Activated naive CD8-positive, alpha-beta T cell treated with anti-CD3 and anti-CD28 coated beads, Interleukin-2, amount 50 U/mL, for 24 hours (primary cell): ENCODE measurements at regions not wholly inside any gene's neighbourhood (a gene's known extent, or its start where the extent isn't known, plus 50 kb on each side); places are given as distances from the start of the nearest gene placed in this dataset.

ENCODE experiments used
- ATAC-seq: fragments of 150-1000 bp; cut with Tn5 transposase; one replicate; pipeline ENCODE4 v1.10.0; 2021
- DNase-seq: peaks from one replicate; pipeline ENCODE4 v3.0.0; 2021
- H3K27ac Mint-ChIP-seq: one replicate; pipeline ENCODE4 v1.8.0; 2021; ENCODE audit warnings: mild to moderate bottlenecking, mixed read lengths
- H3K27me3 Mint-ChIP-seq: one replicate; pipeline ENCODE4 v1.8.0; 2021; ENCODE audit warnings: mixed read lengths
- H3K36me3 Mint-ChIP-seq: one replicate; pipeline ENCODE4 v1.8.0; 2021; ENCODE audit warnings: low read depth, mixed read lengths
- H3K4me1 Mint-ChIP-seq: one replicate; pipeline ENCODE4 v1.8.0; 2021; ENCODE audit warnings: mixed read lengths
- H3K4me3 Mint-ChIP-seq: one replicate; pipeline ENCODE4 v1.8.0; 2021; ENCODE audit warnings: mild to moderate bottlenecking, moderate library complexity, mixed read lengths
- H3K9me3 Mint-ChIP-seq: one replicate; pipeline ENCODE4 v1.8.0; 2021; ENCODE audit warnings: mixed read lengths

DNA sequence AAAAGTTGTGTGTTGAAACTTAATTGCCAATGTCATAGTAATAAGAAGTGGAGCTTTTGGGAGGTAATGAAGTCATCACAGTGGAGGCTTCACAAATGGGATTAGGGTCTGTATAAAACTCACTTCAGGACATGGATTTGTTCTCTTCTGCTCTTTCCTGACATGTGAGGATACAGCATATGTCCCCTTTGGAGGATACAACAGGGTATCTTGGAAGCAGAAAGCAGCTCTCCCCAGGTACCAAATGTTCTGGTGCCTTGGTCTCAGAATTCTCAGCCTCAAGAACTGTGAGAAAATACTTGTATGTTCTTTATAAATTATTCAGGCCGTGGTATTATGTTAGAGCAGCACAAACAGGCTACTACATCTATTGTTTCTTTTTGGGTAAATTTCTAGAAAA, 210.9 kb downstream of the DIPK2A start:
- H3K27me3 Mint-ChIP-seq, result no peaks in the 10 kb centered on the region
- H3K4me3 Mint-ChIP-seq, result no peak overlapping the region
- ATAC-seq, result no peak
- peaks cover 13% of the 10 kb centered on the region for H3K9me3 Mint-ChIP-seq
- DNase-seq, result no peak
- no peaks in the 10 kb centered on the region for H3K4me1 Mint-ChIP-seq
- H3K36me3 Mint-ChIP-seq, result no peaks in the 10 kb centered on the region
- H3K27ac Mint-ChIP-seq, result no peak overlapping the region

DNA sequence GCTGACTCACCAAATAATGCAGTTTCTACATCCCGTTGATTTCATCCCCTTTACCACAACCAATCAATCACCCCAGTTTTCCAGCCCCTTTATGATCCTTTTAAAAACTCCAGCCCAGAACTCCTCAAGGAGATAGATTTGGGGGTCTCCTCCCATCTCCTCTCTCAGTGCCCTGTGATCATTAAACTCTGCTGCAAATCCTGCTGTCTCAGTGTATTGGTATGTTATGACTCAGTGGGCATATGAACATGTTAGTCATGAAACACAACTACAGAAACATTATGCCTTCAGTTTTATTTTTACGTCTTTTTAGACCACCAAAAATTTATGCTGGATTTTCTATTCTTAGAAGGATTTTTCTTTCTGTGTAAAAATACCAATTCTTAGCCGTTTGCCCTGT, 213.7 kb downstream of the DIPK2A start:
- no peak for DNase-seq
- no peak overlapping the region for H3K4me3 Mint-ChIP-seq
- H3K4me1 Mint-ChIP-seq, result peaks cover 7% of the 10 kb centered on the region
- no peak for ATAC-seq
- H3K36me3 Mint-ChIP-seq, result no peaks in the 10 kb centered on the region
- no peak overlapping the region for H3K27ac Mint-ChIP-seq
- H3K9me3 Mint-ChIP-seq, result peaks cover 13% of the 10 kb centered on the region
- H3K27me3 Mint-ChIP-seq, result no peaks in the 10 kb centered on the region

DNA sequence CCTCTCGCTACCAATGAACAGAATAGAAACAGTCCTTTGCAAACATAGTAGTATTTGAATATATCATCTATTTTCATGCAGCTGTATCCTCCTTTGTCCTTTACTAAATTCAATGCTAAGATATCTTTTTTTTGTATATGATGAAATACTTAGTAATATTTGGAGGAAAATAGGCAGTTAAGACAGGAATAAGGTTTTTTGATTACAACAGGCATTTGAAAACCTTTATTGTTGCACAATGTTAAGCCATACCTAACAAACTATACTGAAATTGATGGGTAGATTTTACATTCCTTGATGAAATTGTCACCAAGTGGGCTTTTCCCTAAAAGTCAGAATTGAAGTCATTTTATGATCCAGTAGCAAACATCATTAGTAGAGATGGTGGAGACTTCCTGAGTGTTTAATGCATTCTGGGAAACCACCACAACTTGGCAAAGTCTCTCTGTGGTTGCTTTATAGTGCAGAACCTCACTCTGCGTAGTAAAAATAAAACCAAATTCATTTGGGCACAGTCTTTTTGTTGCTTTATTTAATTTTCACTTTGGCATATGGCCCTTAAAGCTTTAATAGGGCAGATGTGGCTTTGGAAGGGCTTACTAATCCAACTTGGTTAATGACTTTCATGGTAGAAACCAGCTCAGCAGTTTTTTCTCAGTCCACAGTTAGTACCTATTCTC, 216.0 kb downstream of the DIPK2A start:
- DNase-seq (no peak), ATAC-seq (peak; percentile 49)
- H3K27me3 Mint-ChIP-seq, result no peaks in the 10 kb centered on the region
- no peaks in the 10 kb centered on the region for H3K36me3 Mint-ChIP-seq
- H3K4me3 Mint-ChIP-seq, result no peak overlapping the region
- no peak overlapping the region for H3K27ac Mint-ChIP-seq
- peaks cover 7% of the 10 kb centered on the region for H3K4me1 Mint-ChIP-seq
- H3K9me3 Mint-ChIP-seq, result peaks cover 13% of the 10 kb centered on the region

DNA sequence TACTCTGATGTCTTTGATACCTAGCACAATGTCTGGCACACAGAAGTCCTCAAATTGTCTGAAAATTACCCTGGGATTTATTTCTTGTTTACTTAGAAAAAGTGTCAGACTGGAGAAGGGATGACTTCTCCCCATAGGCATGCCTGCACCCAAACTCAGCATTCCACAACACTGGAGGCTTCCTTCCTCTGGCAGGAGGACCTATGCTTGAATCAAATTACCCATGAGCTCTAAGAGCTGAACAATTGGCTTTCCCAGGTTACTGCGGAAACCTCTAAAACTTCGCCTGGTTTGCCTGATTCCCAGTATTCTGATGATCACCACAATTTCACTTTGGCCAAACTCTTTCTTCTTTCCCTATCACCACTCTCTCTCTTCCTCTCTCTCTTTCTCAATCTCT, 217.4 kb downstream of the DIPK2A start:
- Mint-ChIP-seq H3K27ac (no peak overlapping the region), H3K36me3 (no peaks in the 10 kb centered on the region), H3K9me3 (peaks cover 17% of the 10 kb centered on the region), H3K4me1 (peaks cover 7% of the 10 kb centered on the region), H3K27me3 (no peaks in the 10 kb centered on the region), H3K4me3 (no peak overlapping the region)
- DNase-seq (no peak), ATAC-seq (no peak)

DNA sequence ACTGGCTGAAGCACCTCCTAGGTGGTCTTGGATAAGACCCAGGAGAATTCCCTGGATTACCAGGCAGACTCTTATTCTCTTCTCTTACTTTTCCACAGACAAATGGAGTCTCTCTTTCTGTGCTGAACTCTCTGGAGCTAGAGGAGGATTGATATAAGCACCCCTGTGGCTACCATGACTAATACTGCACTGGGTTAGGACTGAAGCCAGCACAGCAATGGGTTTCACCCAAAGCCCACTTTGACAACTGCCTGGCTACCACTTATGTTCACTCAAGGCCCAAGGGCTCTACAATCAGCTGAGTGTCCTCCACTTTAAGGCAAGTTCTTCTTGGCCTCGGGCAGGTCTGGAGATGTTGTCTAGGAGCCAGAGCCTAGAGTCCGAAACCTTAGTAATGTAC, 225.5 kb downstream of the DIPK2A start:
- Mint-ChIP-seq H3K4me1 (no peaks in the 10 kb centered on the region), H3K27me3 (no peaks in the 10 kb centered on the region), H3K36me3 (peaks cover 2% of the 10 kb centered on the region), H3K9me3 (peaks cover 16% of the 10 kb centered on the region), H3K27ac (no peak overlapping the region), H3K4me3 (no peak overlapping the region)
- ATAC-seq (no peak), DNase-seq (no peak)

DNA sequence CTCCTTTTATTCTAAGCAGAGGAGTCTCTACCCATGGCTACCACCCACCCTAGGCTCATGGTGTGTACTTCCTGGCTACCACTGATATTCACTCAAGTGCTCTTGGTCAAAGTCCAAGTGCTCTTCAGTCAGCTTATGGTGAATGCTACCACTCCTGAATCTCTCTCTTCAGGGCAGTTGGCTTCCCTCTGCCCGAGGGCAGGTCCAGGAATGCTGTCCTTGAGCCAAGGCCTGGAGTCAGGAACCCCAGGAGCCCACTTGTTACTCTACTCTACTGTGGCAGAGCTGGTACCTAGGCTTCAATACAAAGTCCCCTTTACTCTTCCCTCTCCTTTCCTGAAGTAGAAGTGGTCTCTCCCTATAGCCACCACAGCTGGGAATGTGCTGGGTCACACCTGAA, 226.0 kb downstream of the DIPK2A start:
- H3K4me1 Mint-ChIP-seq, result no peaks in the 10 kb centered on the region
- H3K9me3 Mint-ChIP-seq, result peaks cover 16% of the 10 kb centered on the region
- no peak for ATAC-seq
- no peak overlapping the region for H3K27ac Mint-ChIP-seq
- no peaks in the 10 kb centered on the region for H3K27me3 Mint-ChIP-seq
- H3K4me3 Mint-ChIP-seq, result no peak overlapping the region
- H3K36me3 Mint-ChIP-seq, result peaks cover 2% of the 10 kb centered on the region
- DNase-seq, result no peak

DNA sequence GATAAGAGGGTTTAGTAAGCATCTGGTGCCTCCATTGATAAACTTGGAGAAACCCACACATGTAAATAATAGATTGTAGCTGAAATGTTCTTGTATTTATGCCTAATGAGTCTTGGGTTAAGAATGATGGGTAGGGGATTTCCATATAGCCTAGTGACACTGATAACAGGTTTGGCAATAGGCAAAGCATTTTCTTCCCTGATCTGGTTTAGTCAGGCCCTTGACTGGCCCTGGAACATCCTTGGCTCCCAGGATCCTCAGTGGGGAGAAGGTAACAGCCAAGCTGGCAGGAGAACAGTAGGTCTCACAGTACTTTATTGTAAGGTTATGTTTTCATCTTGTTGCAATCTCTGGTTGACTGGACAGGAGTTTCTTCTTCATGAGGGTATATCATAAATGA, 228.4 kb downstream of the DIPK2A start:
- Mint-ChIP-seq H3K27ac (no peak overlapping the region), H3K9me3 (peaks cover 2% of the 10 kb centered on the region), H3K36me3 (peaks cover under 1% of the 10 kb centered on the region), H3K27me3 (no peaks in the 10 kb centered on the region), H3K4me3 (no peak overlapping the region), H3K4me1 (no peaks in the 10 kb centered on the region)
- DNase-seq (no peak), ATAC-seq (no peak)

DNA sequence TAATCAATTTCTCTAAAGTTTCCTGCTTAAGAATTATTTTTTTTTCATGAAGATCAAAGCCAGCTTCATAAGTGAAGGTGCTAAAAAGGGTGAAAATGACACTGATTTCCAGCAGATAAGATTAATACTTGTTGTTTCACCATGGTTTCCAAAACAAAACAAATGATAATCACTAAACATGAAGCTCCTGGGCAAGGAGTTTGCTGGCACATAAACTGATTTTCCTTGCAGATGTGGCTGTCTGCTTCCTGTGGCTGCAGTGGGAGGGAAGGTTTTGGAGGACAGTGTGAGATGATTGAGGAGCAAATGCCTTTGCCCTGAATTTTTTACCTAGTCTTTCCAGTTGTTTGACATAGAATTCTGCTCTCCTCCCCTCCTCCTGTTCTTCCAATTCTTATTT, 228.8 kb downstream of the DIPK2A start:
- H3K27me3 Mint-ChIP-seq, result no peaks in the 10 kb centered on the region
- DNase-seq, result no peak
- no peaks in the 10 kb centered on the region for H3K9me3 Mint-ChIP-seq
- no peak overlapping the region for H3K27ac Mint-ChIP-seq
- no peaks in the 10 kb centered on the region for H3K36me3 Mint-ChIP-seq
- H3K4me1 Mint-ChIP-seq, result no peaks in the 10 kb centered on the region
- no peak for ATAC-seq
- no peak overlapping the region for H3K4me3 Mint-ChIP-seq

DNA sequence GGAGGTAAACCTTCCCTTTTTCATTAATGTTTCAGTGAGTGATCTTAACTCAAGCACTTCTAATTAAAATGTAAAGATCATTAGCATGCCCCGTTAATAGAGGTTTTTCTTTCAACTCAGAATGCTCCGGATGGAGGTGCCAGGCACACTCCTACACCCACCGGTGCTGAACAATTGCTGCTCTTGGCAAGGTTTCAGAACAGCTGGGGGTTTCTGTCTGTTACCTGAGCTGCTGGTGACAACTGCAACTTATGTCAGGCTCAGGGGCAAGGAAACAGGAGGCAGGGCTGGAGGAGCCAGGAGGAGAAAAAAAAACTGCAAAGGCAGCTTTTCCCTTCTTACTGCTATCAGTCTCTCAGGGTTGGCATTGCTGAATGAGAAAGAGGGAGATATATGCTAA, 250.1 kb downstream of the DIPK2A start:
- no peak for ATAC-seq
- no peaks in the 10 kb centered on the region for H3K4me1 Mint-ChIP-seq

DNA sequence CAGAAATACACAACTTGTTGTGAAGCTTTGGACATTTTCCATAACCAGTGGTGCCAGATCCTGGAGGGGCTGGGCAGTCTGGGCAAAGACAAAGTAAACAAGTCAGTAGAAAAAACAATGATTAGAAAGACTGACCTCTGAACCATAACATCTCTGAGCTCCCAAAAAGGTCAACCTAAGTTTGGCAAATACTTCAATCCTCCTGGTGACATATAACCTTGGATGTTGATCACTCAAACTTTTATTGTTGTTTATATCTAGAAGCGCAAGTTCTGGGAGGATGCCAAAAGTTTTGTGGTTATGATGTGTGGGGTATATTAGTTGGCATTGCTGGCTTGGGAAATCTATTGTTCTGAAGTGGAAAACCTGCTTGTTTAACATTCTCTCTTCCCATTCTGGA, 257.7 kb downstream of the DIPK2A start:
- Mint-ChIP-seq H3K27me3 (peaks cover 5% of the 10 kb centered on the region), H3K27ac (no peak overlapping the region), H3K4me3 (no peak overlapping the region), H3K4me1 (no peaks in the 10 kb centered on the region), H3K36me3 (no peaks in the 10 kb centered on the region), H3K9me3 (no peaks in the 10 kb centered on the region)
- ATAC-seq (no peak), DNase-seq (no peak)

More for the DNA sequence above, 250.1 kb downstream of the DIPK2A start:
- H3K27me3 Mint-ChIP-seq, result peaks cover 2% of the 10 kb centered on the region
- no peaks in the 10 kb centered on the region for H3K36me3 Mint-ChIP-seq
- H3K4me3 Mint-ChIP-seq, result no peak overlapping the region
- H3K9me3 Mint-ChIP-seq, result no peaks in the 10 kb centered on the region
- DNase-seq, result no peak
- H3K27ac Mint-ChIP-seq, result no peak overlapping the region

DNA sequence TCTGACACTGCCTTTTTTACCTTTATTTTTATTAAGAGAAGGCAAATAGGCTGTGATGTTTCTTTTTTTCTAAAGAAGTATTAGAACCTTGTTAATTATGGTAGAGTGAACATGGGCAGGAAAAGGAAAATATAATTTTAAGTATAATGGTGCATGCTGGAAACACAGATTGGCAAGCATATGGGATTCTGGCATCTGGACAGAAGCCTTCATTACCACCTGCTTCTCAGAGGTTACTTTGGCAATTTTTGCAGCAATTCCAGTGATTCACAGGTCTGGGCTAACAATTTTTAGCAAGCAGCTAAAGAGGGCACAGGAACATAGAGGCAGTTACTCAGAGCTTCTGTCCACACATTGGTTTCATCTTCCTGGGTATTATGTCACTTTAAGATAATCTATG, 258.3 kb downstream of the DIPK2A start:
- H3K27ac Mint-ChIP-seq, result no peak overlapping the region
- no peak overlapping the region for H3K4me3 Mint-ChIP-seq
- no peak for ATAC-seq
- H3K9me3 Mint-ChIP-seq, result no peaks in the 10 kb centered on the region
- no peaks in the 10 kb centered on the region for H3K4me1 Mint-ChIP-seq
- no peaks in the 10 kb centered on the region for H3K36me3 Mint-ChIP-seq
- peaks cover 5% of the 10 kb centered on the region for H3K27me3 Mint-ChIP-seq
- DNase-seq, result no peak

DNA sequence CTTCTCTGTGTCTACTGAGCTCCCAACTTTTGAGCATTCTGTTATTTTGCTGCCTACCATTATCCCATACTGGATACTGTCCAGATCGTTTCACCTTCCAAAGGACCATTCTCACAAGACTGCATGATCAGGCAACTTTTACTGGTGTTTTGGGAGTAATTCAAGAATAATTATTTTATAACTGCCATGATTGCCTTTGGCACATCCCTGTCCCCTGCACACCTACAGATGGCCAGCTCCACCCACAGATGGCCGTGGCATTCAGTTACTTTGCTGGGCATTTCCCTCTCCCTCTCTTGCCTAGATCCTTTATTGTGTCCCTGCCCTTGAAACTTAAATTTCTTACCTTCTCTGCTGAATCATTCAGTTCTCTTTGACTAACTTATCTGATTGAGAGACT, 263.9 kb downstream of the DIPK2A start:
- no peak for ATAC-seq

DNA sequence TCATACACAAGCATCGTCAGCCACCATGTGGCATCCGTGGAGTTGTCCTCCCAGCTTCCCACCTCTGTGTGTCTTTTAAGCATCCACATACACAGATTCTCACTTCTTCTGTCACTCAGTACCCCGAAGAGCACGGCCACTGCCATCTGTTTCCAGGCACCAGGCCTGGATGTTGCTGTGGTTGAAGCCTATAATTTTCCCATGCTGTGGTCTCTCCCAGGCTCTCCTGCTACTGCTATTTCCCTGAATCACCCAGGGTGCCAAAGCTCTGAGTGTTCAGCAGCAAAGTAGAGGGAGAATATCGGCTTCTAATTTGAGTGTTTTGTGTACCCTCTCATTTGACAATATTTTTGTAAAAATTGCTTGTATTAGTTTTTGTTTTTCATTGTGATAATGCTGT, 265.7 kb downstream of the DIPK2A start:
- Mint-ChIP-seq H3K36me3 (no peaks in the 10 kb centered on the region), H3K4me3 (no peak overlapping the region), H3K27me3 (peaks cover 2% of the 10 kb centered on the region), H3K9me3 (no peaks in the 10 kb centered on the region), H3K27ac (no peak overlapping the region), H3K4me1 (no peaks in the 10 kb centered on the region)
- DNase-seq, result no peak
- no peak for ATAC-seq

More for the DNA sequence above, 263.9 kb downstream of the DIPK2A start:
- H3K27me3 Mint-ChIP-seq, result peaks cover 2% of the 10 kb centered on the region
- H3K27ac Mint-ChIP-seq, result no peak overlapping the region
- no peaks in the 10 kb centered on the region for H3K4me1 Mint-ChIP-seq
- H3K9me3 Mint-ChIP-seq, result no peaks in the 10 kb centered on the region
- no peak for DNase-seq
- no peak overlapping the region for H3K4me3 Mint-ChIP-seq
- H3K36me3 Mint-ChIP-seq, result no peaks in the 10 kb centered on the region

DNA sequence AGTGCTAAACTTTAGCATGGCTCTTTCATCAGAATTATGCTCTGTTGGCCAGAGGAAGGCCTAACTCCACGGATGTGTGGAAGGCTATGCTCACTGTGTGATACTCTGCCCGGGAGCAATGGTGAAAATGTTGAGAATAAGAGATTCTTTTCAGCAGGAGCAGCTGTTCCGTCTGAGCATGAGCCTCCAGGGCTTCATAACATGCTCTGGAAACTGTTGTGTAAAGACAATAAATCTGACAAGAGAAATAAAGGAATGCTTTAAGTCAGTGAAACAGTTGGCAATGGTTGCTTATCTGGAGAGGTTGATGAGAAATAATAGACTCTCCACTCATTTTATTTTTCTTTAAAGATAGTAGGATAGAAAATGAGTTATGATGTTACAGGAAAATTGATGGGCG, 269.8 kb downstream of the DIPK2A start:
- no peak for DNase-seq
- ATAC-seq, result no peak
- Mint-ChIP-seq H3K4me3 (no peak overlapping the region), H3K27ac (no peak overlapping the region), H3K9me3 (no peaks in the 10 kb centered on the region), H3K36me3 (no peaks in the 10 kb centered on the region), H3K27me3 (peaks cover 2% of the 10 kb centered on the region), H3K4me1 (no peaks in the 10 kb centered on the region)

DNA sequence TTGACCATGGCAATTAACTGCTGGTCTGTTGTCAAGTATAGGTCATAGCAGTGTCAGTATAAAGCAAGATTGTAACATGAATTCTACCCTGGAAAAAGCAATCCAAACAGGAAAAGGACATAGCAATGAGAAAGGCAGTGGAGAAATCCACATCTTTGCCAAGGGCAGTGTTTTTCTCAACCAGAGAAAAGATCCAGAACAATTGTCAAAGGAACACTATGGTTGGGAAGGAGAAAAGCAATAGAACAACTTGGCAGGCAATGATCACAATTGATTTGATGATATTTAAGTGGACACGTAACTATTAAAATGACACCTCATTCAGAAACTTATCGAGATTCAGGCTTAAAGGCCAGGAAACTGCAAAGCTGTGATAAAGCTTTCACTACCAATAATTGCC, 271.1 kb downstream of the DIPK2A start:
- Mint-ChIP-seq H3K27ac (no peak overlapping the region), H3K9me3 (no peaks in the 10 kb centered on the region), H3K36me3 (no peaks in the 10 kb centered on the region), H3K4me1 (no peaks in the 10 kb centered on the region), H3K27me3 (peaks cover 2% of the 10 kb centered on the region), H3K4me3 (no peak overlapping the region)
- DNase-seq (no peak), ATAC-seq (no peak)

DNA sequence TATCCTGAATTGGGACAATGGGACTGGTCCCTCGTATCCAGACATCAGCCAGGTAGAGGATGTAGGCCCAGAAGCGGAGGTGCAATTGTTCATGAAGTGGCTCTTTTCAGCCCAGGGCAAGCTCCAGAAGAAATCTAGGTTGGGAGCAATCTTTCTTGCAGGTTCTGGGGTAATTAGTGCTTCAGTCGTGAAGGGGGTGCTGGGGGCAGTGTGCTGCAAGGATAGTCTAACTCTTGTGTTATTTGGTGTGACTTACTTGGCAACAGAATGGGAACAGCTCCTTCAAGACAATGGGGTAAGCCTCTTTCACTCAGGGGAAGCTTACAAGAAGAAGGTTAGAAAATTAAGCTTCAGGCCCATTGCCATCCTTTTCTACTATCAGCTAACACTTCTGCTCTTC, 273.0 kb downstream of the DIPK2A start:
- H3K9me3 Mint-ChIP-seq, result no peaks in the 10 kb centered on the region
- ATAC-seq (no peak), DNase-seq (no peak)
- H3K4me3 Mint-ChIP-seq, result no peak overlapping the region
- H3K27me3 Mint-ChIP-seq, result no peaks in the 10 kb centered on the region
- H3K4me1 Mint-ChIP-seq, result no peaks in the 10 kb centered on the region
- no peak overlapping the region for H3K27ac Mint-ChIP-seq
- no peaks in the 10 kb centered on the region for H3K36me3 Mint-ChIP-seq
